ENCODE measurements at regions not wholly inside any gene's neighbourhood (a gene's known extent, or its start where the extent isn't known, plus 50 kb on each side); places are given as distances from the start of the nearest gene placed in this dataset.

- DNase-seq (ENCODE audit: low spot score) = no peak
- TF ChIP-seq CTCF (IDR thresholded peaks at IDR 0.05) = no peak
- no peak overlapping the region for H3K27ac ChIP-seq
- no peak overlapping the region for H3K4me3 ChIP-seq
Measured at GRCh38 chr11:39205236-39205995, 2254.0 kb downstream of the LRRC4C start.

DNA sequence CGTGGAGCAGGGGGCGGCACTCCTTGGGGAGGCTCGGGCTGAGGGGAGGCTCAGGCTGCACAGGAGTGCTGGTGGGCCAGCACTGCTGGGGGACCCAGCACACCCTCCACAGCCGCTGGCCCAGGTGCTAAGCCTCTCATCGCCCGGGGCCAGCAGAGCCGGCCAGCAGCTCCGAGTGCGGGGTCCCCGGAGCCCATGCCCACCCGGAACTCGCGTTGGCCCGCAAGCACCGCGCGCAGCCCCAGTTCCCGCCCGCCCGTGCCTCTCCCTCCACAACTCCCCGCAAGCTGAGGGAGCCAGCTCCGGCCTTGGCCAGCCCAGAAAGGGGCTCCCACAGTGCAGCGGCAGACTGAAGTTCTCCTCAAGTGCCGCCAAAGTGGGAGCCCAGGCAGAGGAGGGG lies 2266.8 kb downstream of the LRRC4C start:
- no peak overlapping the region for H3K27ac ChIP-seq
- TF ChIP-seq CTCF (IDR thresholded peaks at IDR 0.05) = no peak
- no peak overlapping the region for H3K4me3 ChIP-seq
- no peak for DNase-seq (ENCODE audit: low spot score)

GRCh38 chr11:39190751-39191150 lies 2268.7 kb downstream of the LRRC4C start:
- no peak for DNase-seq (ENCODE audit: low spot score)
- no peak overlapping the region for H3K4me3 ChIP-seq
- TF ChIP-seq CTCF (IDR thresholded peaks at IDR 0.05) = no peak
- no peak overlapping the region for H3K27ac ChIP-seq

DNA sequence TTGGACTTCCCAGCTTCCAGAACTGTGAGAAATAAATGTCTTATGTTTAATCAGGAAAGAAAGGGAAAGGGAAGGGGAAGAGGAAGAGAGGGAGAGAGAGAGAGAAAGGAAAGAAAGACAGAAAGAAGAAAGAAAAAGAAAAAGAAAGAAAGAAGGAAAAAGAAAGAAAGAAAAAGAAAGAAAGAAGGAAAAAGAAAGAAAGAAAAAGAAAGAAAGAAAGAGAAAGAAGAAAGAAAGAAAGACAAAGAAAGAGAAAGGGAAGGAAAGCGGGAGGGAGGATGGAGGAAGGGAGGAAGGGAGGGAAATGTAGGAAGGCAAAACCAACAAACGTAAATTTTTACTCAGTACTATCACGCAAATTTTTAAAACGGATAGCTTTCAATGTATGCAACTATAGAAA lies 2281.8 kb downstream of the LRRC4C start:
- no peak overlapping the region for H3K27ac ChIP-seq
- no peak for DNase-seq (ENCODE audit: low spot score)
- H3K4me3 ChIP-seq = no peak overlapping the region
- no peak for TF ChIP-seq CTCF (IDR thresholded peaks at IDR 0.05)

GRCh38 chr11:39174965-39175364 lies 2284.5 kb downstream of the LRRC4C start:
- no peak for DNase-seq (ENCODE audit: low spot score)
- Histone ChIP-seq H3K4me3 (no peak overlapping the region), H3K27ac (no peak overlapping the region)
- no peak for TF ChIP-seq CTCF (IDR thresholded peaks at IDR 0.05)

DNA sequence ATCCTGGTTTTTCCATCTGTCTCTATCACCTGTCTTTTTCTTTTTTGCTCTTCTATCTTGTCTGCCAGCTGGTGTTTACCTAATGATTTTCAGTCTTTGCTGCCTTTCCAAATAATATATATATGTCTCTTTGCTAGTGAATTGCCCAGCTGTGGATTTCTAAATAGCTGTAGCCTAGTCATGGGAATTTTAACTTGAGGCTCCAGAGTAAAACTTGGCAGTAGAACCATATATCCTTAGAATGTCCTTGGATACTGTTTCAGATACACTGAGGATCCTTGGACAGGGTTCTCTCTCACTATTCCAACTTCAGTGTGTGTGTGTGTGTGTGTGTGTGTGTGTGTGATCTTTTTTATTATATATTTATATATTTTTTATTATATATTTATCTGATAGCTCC lies 2285.3 kb downstream of the LRRC4C start:
- no peak for TF ChIP-seq CTCF (IDR thresholded peaks at IDR 0.05)
- no peak overlapping the region for H3K4me3 ChIP-seq
- DNase-seq (ENCODE audit: low spot score) = no peak
- H3K27ac ChIP-seq = no peak overlapping the region

- Histone ChIP-seq H3K27ac (no peak overlapping the region), H3K4me3 (no peak overlapping the region)
- DNase-seq (ENCODE audit: low spot score) = no peak
- no peak for TF ChIP-seq CTCF (IDR thresholded peaks at IDR 0.05)
Measured at GRCh38 chr11:39165021-39165420, 2294.4 kb downstream of the LRRC4C start.

Data from coronary artery (tissue), 2 donors.